NCI-H526 treated with DMSO at 0.1 percent for 48 hours (cell line): ENCODE measurements at regions not wholly inside any gene's neighbourhood (a gene's known extent, or its start where the extent isn't known, plus 50 kb on each side); places are given as distances from the start of the nearest gene placed in this dataset.

ENCODE experiments used
- DNase-seq: peaks from one replicate; lab custom pipeline; 2025; lab: John Stamatoyannopoulos, UW

GRCh38 chr9:89722712-89723111, 117.9 kb downstream of the GADD45G start:
- DNase-seq = no peak

GRCh38 chr9:89723469-89724100, 118.8 kb downstream of the GADD45G start:
- DNase-seq = no peak

GRCh38 chr9:89724659-89725058, 119.8 kb downstream of the GADD45G start:
- no peak for DNase-seq

DNA sequence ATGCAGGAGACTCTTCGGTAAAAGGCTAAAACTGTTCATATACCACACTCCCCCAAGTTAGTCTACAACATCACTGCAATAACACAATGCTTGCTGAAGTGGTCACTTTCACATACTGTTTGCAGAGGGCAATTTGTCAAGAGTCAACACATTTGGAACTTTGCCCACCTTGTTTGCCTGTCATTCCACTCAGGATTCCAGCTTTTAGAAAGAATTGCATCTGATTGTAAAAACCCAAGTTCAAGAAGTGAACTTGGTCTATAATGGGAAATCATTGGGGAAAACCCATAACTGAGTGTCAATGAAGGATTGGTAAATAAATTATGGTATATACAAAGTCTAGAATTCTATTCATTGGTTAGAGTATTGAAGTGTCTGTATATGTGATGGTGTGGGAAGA, 120.5 kb downstream of the GADD45G start:
- no peak for DNase-seq

GRCh38 chr9:89729954-89730530, 125.2 kb downstream of the GADD45G start:
- no peak for DNase-seq

DNA sequence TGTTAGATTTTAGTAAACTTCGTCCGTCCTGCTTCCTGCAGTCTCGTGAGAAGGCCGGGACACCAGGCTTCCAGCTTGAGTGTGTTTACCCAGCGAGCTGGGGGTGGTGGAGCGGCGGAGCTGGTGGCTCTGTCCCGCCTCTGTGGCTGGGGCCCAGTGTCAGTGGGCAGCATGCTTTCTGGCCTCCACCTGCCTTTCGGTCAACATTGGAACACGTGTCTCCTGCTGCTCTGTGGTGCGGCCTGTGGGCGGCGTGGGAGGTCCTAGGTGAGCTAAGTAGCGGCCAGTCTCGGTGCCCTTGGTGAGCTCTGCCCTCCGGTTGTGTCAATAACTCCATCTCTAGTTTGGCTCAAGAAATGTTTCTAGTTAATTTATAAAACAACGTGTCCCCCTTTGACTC, 125.9 kb downstream of the GADD45G start:
- no peak for DNase-seq

DNA sequence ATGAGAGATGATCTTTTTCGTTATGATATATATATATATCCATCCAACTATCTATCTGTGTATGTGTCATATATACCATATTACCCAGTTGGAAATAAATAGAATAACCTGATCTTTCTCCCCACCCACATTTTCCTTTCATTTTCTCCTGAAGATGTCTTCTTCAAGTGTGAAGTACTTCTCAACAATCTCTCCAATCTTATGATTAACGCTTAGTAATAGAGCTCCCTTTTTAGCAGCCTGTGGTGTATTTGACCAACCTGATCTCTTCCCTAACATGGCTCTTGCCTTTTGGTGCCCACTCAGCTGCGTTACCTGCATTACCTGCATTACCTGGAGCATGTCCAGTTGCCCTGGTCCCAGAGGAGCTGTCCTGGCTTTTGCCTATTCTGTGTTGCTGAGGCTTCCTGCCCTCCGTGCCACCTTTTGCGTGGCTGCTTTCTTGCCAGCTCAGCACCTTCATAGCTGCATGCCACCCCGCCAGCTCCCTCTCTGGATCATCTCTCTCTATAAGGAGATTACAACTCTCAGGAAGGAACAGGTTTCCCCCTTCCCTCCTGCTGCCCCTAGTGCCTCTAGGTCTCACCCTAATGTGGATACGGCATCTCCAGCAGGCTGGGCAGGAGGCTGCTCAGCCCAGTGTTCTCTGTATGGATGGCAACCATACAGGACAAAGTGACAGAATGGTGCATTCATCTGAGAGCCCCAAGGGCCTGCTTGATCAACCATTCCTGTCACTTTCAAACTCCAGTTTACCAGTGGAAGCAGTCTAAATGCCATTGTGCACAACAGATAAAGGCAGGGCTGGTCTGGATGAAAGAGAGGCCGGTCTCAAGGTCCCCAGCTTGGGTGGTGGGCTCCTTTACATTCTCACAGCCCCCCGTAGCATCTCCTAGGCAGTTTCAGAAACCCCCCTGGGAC, 126.7 kb downstream of the GADD45G start:
- DNase-seq = no peak

DNA sequence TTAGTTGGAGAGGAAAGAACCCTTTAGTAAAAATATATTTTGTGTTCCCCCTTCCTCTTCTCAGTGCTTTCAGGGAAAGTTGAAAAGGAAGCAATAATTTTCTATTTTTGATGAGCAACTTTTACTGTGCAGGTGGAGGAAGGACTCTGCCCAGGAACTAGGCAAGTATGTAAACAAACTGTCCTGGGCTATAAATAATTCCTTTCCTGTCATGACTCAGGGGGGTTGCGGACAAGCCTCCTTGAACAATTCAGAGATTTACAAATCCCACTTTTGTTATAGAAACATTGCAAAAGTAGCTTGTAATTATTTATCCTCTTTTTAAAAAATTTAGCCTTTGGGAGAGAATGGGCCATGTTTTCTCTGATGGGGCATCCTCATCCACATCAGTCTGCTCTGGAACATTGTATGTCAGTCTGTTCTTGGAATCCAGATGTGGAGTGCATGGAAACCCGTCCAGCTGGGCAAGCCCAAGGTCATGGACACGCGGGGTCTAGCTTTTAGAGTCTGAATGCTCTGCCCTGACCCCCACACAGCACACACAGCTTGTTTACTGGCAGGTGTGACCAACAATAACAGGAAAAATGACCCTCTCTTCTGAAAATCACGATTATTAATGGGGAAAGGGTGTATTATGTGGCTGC, 127.6 kb downstream of the GADD45G start:
- no peak for DNase-seq

- DNase-seq = no peak
Measured at GRCh38 chr9:89732939-89733324, 128.1 kb downstream of the GADD45G start.

- DNase-seq = no peak
Measured at GRCh38 chr9:89734600-89735041, 129.8 kb downstream of the GADD45G start.

DNA sequence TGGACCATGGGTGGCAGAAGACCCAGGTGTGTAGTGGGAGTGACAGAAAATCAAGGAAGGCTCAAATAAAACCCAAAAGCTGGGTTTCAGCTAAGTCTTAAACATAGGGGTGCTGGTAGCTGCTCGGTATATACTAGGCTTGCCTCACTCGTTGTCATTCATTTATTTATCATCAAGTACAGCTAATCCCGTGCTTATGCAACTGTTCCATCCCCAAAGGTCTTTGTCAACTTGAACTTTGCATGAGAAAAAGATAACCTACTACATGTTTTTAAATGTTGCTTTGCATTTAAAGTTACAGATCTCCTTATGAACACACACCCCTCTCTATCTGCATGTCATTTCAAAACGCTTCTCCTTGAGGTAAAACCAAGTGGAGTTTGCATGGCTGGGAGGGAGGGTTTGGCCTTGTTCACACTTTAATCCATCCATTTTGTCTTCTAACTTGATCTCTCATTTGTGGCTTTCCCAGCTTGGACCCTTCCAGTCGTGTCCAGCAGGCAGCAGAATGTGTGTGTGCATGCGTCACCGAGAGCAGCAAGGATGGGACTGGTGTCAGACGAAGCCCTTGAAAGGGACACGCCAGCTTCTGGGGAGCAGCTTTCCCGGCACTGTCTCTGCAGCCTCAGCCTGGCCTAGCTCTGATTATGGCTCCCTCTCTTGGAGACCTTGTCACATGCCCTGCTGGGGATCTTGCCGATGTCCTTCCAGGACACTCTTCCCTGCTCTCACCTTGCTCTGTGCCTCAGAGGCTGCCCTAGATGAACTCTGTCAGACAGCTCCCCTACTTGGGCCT, 133.5 kb downstream of the GADD45G start:
- DNase-seq = no peak

DNA sequence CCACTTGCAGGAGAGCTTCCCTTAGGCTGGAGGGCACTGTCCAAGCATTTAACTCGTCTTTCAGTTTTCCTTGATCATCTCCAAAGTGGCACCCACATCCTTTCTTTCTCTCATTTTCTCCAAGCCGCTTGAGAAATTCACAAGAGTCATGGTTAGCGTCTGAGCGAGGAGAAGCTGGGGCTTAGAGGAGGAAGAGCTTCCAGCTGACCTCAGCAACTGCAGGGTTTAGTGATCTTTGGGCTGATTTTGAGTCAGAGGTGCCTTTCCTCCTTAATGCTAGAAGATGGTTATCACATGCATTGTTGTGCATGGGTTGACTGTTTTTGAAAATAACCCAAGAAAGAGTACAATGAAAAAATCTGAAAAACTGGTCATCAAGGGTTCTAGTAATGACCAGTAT, 134.7 kb downstream of the GADD45G start:
- DNase-seq = no peak

- DNase-seq = no peak
Measured at GRCh38 chr9:89739916-89740315, 135.1 kb downstream of the GADD45G start.

- no peak for DNase-seq
Measured at GRCh38 chr9:89740722-89741121, 135.9 kb downstream of the GADD45G start.

DNA sequence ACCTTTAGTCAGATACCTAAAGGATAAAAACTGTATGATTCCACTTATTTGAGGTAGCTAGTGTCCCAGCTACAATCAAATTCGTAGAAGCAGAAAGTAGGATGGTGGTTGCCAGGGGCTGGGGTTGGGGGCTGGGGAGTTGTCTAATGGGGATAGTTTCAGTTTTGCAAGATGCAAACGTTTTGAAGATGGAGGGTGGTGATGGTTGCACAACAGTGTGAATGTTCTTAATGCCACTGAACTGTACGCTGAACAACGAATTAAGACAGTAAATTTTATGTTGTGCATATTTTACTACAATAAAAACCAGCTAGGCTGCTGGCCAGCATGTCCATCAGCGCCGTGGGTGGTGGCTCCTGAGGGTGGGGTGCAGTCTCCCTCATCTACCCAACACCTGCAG, 137.8 kb downstream of the GADD45G start:
- DNase-seq = no peak

DNA sequence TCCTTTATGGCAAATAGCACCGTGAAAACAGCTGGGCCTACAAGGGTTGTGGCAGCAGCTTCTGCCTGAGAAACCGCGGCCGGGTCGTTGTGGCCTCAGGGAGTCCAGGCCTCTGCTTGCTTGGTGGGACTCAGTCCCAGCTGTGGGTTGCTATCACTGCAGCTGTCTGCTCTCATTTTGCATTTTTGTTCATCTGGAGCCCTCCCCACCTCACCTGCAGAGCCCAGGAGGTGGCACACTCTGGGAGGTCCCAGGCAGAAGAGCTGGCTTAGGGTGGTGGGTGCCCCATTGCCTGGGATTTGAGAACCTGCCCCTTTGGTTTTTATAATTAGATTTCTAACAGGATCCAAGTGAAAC, 138.4 kb downstream of the GADD45G start:
- DNase-seq = no peak

- no peak for DNase-seq
Measured at GRCh38 chr9:89743573-89744254, 138.9 kb downstream of the GADD45G start.

DNA sequence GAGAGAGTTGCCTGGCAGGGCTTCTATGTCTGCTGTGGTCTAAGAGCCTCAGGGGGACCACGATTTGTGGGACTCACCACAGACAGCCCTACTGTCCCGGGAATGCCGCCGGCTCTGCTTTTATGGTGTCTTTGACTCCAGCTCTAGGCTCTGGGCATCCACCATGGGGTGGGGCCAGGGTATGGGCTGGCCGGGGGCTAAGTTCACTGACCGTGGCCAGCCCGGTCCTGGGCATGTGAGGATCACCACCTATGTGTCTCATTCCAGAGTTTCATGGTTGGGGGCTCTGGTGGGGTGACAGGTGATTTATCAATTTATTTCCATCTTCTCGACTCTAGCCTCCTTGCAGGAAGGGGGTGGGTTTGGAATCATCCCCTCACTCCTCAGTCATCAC, 139.4 kb downstream of the GADD45G start:
- DNase-seq = no peak

- DNase-seq = no peak
Measured at GRCh38 chr9:89744730-89745129, 139.9 kb downstream of the GADD45G start.

- no peak for DNase-seq
Measured at GRCh38 chr9:89745601-89746376, 141.0 kb downstream of the GADD45G start.
